ENCODE measurements at regions not wholly inside any gene's neighbourhood (a gene's known extent, or its start where the extent isn't known, plus 50 kb on each side); places are given as distances from the start of the nearest gene placed in this dataset.

GRCh38 chr5:101866473-101866872 is 429.6 kb downstream of the SLCO4C1 start:
- Histone ChIP-seq H3K4ac (ENCODE audit: low read length) (no peak overlapping the region), H3K18ac (ENCODE audit: low read length) (no peak overlapping the region), H3K14ac (ENCODE audit: low read length) (no peak overlapping the region), H2BK5ac (ENCODE audit: low read length) (no peak overlapping the region), H2BK15ac (ENCODE audit: low read length) (no peak overlapping the region), H3K79me1 (ENCODE audit: low read depth, low read length) (no peaks in the 10 kb centered on the region), H3K36me3 (replicated peaks in 1 of 2; ENCODE audit: control insufficient read depth in 2 of 2, insufficient read depth in 2 of 2, low read length in 2 of 2) (no peaks in the 10 kb centered on the region), H3K23ac (ENCODE audit: low read depth, low read length, poor library complexity) (no peak overlapping the region), H3K9ac (ENCODE audit: low read depth, low read length, poor library complexity) (no peak overlapping the region), H4K91ac (ENCODE audit: low read depth, low read length, poor library complexity) (no peak overlapping the region), H2AFZ (ENCODE audit: low read length) (no peak overlapping the region), H2AK5ac (ENCODE audit: low read depth, low read length) (no peak overlapping the region), H4K8ac (ENCODE audit: low read depth, low read length) (no peak overlapping the region), H3K9me3 (replicated peaks in 1 of 2; ENCODE audit: control insufficient read depth in 2 of 2, insufficient read depth in 1 of 2, low read depth in 1 of 2, low read length in 2 of 2) (no peaks in the 10 kb centered on the region), H3K4me2 (ENCODE audit: insufficient read depth, low read length, poor library complexity, severe bottlenecking) (no peak overlapping the region), H2BK120ac (ENCODE audit: low read depth, low read length) (no peak overlapping the region), H3K4me1 (ENCODE audit: control insufficient read depth in 2 of 2, insufficient read depth in 1 of 2, low read depth in 1 of 2, low read length in 2 of 2) (no peaks in the 10 kb centered on the region), H3K27ac (replicated peaks; ENCODE audit: low read length) (no peak overlapping the region), H2BK12ac (ENCODE audit: low read length) (no peak overlapping the region), H3K27me3 (ENCODE audit: control insufficient read depth in 3 of 3, insufficient read depth in 3 of 3, low read depth in 1 of 3, low read length in 3 of 3) (no peaks in the 10 kb centered on the region), H3K4me3 (ENCODE audit: low read length in 2 of 2) (no peak overlapping the region)
- WGBS, 2 donors (ENCODE audit: extremely low coverage in 2 of 2, insufficient read length in 2 of 2, insufficient replicate concordance in 1 of 2) = no CpG with 5 or more reads among the region's 1 CpG
- no peak for DNase-seq (ENCODE audit: low spot score)

DNA sequence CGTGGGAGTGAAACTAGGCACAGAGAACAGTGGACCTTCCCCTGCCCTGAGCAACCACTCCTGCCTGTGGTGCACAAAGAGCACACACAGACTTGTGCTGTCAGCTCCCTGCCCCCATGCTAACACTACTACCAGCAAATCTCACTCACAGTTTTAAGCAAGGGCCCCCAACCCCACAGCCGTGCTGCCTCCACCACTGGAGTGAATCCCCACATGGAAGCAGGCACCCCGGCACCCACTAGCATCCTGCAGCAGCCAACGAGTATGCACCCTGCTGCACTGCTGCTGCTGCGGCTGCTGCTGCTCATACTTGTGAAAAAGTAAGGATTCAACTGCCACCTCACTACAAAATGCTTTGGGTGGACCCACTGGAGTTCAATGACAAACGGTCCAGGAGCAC is 435.5 kb downstream of the SLCO4C1 start:
- no peak overlapping the region for H3K4me2 ChIP-seq (ENCODE audit: insufficient read depth, low read length, poor library complexity, severe bottlenecking)
- H3K79me1 ChIP-seq (ENCODE audit: low read depth, low read length) = no peaks in the 10 kb centered on the region
- H3K9me3 ChIP-seq (replicated peaks in 1 of 2; ENCODE audit: control insufficient read depth in 2 of 2, insufficient read depth in 1 of 2, low read depth in 1 of 2, low read length in 2 of 2) = no peaks in the 10 kb centered on the region
- H3K4me1 ChIP-seq (ENCODE audit: control insufficient read depth in 2 of 2, insufficient read depth in 1 of 2, low read depth in 1 of 2, low read length in 2 of 2) = no peaks in the 10 kb centered on the region
- no peak overlapping the region for H3K4me3 ChIP-seq (ENCODE audit: low read length in 2 of 2)
- no peak overlapping the region for H2AFZ ChIP-seq (ENCODE audit: low read length)
- no peak overlapping the region for H3K23ac ChIP-seq (ENCODE audit: low read depth, low read length, poor library complexity)
- no peak overlapping the region for H2BK120ac ChIP-seq (ENCODE audit: low read depth, low read length)
- H3K36me3 ChIP-seq (replicated peaks in 1 of 2; ENCODE audit: control insufficient read depth in 2 of 2, insufficient read depth in 2 of 2, low read length in 2 of 2) = no peaks in the 10 kb centered on the region
- no peak overlapping the region for H3K4ac ChIP-seq (ENCODE audit: low read length)
- H3K18ac ChIP-seq (ENCODE audit: low read length) = peak overlapping the region; percentile 13
- peak overlapping the region; percentile 41 for H2BK12ac ChIP-seq (ENCODE audit: low read length)
- H3K27ac ChIP-seq (replicated peaks; ENCODE audit: low read length) = no peak overlapping the region
- no peak overlapping the region for H4K91ac ChIP-seq (ENCODE audit: low read depth, low read length, poor library complexity)
- no peak for DNase-seq (ENCODE audit: low spot score)
- peak overlapping the region; percentile 78 for H2AK5ac ChIP-seq (ENCODE audit: low read depth, low read length)
- no peak overlapping the region for H3K14ac ChIP-seq (ENCODE audit: low read length)
- H4K8ac ChIP-seq (ENCODE audit: low read depth, low read length) = no peak overlapping the region
- no peak overlapping the region for H2BK15ac ChIP-seq (ENCODE audit: low read length)
- H2BK5ac ChIP-seq (ENCODE audit: low read length) = peak overlapping the region; percentile 53
- no peak overlapping the region for H3K9ac ChIP-seq (ENCODE audit: low read depth, low read length, poor library complexity)
- no peaks in the 10 kb centered on the region for H3K27me3 ChIP-seq (ENCODE audit: control insufficient read depth in 3 of 3, insufficient read depth in 3 of 3, low read depth in 1 of 3, low read length in 3 of 3)
- WGBS, 2 donors (ENCODE audit: extremely low coverage in 2 of 2, insufficient read length in 2 of 2, insufficient replicate concordance in 1 of 2) = no CpG with 5 or more reads among the region's 6 CpGs

- Histone ChIP-seq H2AFZ (ENCODE audit: low read length) (no peak overlapping the region), H3K23ac (ENCODE audit: low read depth, low read length, poor library complexity) (no peak overlapping the region), H2BK120ac (ENCODE audit: low read depth, low read length) (no peak overlapping the region), H4K8ac (ENCODE audit: low read depth, low read length) (no peak overlapping the region), H3K4ac (ENCODE audit: low read length) (no peak overlapping the region), H3K27ac (replicated peaks; ENCODE audit: low read length) (no peak overlapping the region), H3K36me3 (replicated peaks in 1 of 2; ENCODE audit: control insufficient read depth in 2 of 2, insufficient read depth in 2 of 2, low read length in 2 of 2) (no peaks in the 10 kb centered on the region), H2BK15ac (ENCODE audit: low read length) (no peak overlapping the region), H2BK12ac (ENCODE audit: low read length) (no peak overlapping the region), H2AK5ac (ENCODE audit: low read depth, low read length) (peak overlapping the region; percentile 78), H3K18ac (ENCODE audit: low read length) (peak overlapping the region; percentile 64), H3K9ac (ENCODE audit: low read depth, low read length, poor library complexity) (no peak overlapping the region), H3K14ac (ENCODE audit: low read length) (no peak overlapping the region), H4K91ac (ENCODE audit: low read depth, low read length, poor library complexity) (no peak overlapping the region), H3K4me1 (ENCODE audit: control insufficient read depth in 2 of 2, insufficient read depth in 1 of 2, low read depth in 1 of 2, low read length in 2 of 2) (no peaks in the 10 kb centered on the region), H3K27me3 (ENCODE audit: control insufficient read depth in 3 of 3, insufficient read depth in 3 of 3, low read depth in 1 of 3, low read length in 3 of 3) (no peaks in the 10 kb centered on the region), H3K79me1 (ENCODE audit: low read depth, low read length) (no peaks in the 10 kb centered on the region), H3K9me3 (replicated peaks in 1 of 2; ENCODE audit: control insufficient read depth in 2 of 2, insufficient read depth in 1 of 2, low read depth in 1 of 2, low read length in 2 of 2) (no peaks in the 10 kb centered on the region), H3K4me3 (ENCODE audit: low read length in 2 of 2) (no peak overlapping the region), H3K4me2 (ENCODE audit: insufficient read depth, low read length, poor library complexity, severe bottlenecking) (no peak overlapping the region), H2BK5ac (ENCODE audit: low read length) (peak overlapping the region; percentile 53)
- WGBS, 2 donors (ENCODE audit: extremely low coverage in 2 of 2, insufficient read length in 2 of 2, insufficient replicate concordance in 1 of 2) = no CpG with 5 or more reads among the region's 10 CpGs
- DNase-seq (ENCODE audit: low spot score) = no peak
Observed at GRCh38 chr5:101860145-101860544, 435.9 kb downstream of the SLCO4C1 start.

DNA sequence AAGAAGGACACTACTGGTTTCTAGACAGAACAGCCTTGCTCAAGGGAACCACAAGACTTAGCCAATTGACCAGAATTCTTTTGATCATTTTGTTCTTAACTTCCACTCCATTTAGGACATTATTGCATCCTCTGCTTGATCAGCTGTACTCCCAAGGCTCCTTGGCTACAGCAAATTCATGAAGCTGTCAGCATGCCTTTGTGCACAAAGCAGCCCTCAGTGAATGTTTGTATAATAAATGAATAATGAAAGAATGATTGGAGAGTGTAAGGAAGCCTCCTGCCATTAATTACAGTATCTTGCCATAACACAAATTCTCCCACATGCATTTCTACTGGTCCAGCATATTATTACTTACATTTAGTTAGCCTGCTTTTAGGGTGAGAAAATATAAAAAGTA is 449.6 kb downstream of the SLCO4C1 start:
- Histone ChIP-seq H3K79me1 (ENCODE audit: low read depth, low read length) (no peaks in the 10 kb centered on the region), H3K27ac (replicated peaks; ENCODE audit: low read length) (no peak overlapping the region), H3K36me3 (replicated peaks in 1 of 2; ENCODE audit: control insufficient read depth in 2 of 2, insufficient read depth in 2 of 2, low read length in 2 of 2) (no peaks in the 10 kb centered on the region), H3K23ac (ENCODE audit: low read depth, low read length, poor library complexity) (no peak overlapping the region), H3K14ac (ENCODE audit: low read length) (no peak overlapping the region), H3K4ac (ENCODE audit: low read length) (no peak overlapping the region), H2BK5ac (ENCODE audit: low read length) (no peak overlapping the region), H3K4me3 (ENCODE audit: low read length in 2 of 2) (no peak overlapping the region), H3K4me1 (ENCODE audit: control insufficient read depth in 2 of 2, insufficient read depth in 1 of 2, low read depth in 1 of 2, low read length in 2 of 2) (no peaks in the 10 kb centered on the region), H2BK120ac (ENCODE audit: low read depth, low read length) (no peak overlapping the region), H2AK5ac (ENCODE audit: low read depth, low read length) (no peak overlapping the region), H3K9ac (ENCODE audit: low read depth, low read length, poor library complexity) (no peak overlapping the region), H3K4me2 (ENCODE audit: insufficient read depth, low read length, poor library complexity, severe bottlenecking) (no peak overlapping the region), H3K27me3 (ENCODE audit: control insufficient read depth in 3 of 3, insufficient read depth in 3 of 3, low read depth in 1 of 3, low read length in 3 of 3) (no peaks in the 10 kb centered on the region), H2BK12ac (ENCODE audit: low read length) (no peak overlapping the region), H3K9me3 (replicated peaks in 1 of 2; ENCODE audit: control insufficient read depth in 2 of 2, insufficient read depth in 1 of 2, low read depth in 1 of 2, low read length in 2 of 2) (no peaks in the 10 kb centered on the region), H4K91ac (ENCODE audit: low read depth, low read length, poor library complexity) (no peak overlapping the region), H2AFZ (ENCODE audit: low read length) (no peak overlapping the region), H2BK15ac (ENCODE audit: low read length) (no peak overlapping the region), H3K18ac (ENCODE audit: low read length) (no peak overlapping the region), H4K8ac (ENCODE audit: low read depth, low read length) (no peak overlapping the region)
- DNase-seq (ENCODE audit: low spot score) = no peak
